Hepatocyte (in vitro differentiated cells): ENCODE measurements at regions not wholly inside any gene's neighbourhood (a gene's known extent, or its start where the extent isn't known, plus 50 kb on each side); places are given as distances from the start of the nearest gene placed in this dataset.

Source experiments
- DNase-seq: peaks from one replicate; pipeline ENCODE4 v3.0.0-alpha.2; 2016; ENCODE audit warnings: low spot score
- H2AFZ ChIP-seq: fragments of 200-600 bp; sonication (generic); 2 replicates; pipeline ENCODE4 v1.6.0; 2016; ENCODE audit warnings: antibody characterized with exemption, mild to moderate bottlenecking
- H3K27ac ChIP-seq: fragments of 200-600 bp; sonication (generic); 2 replicates; pipeline ENCODE4 v1.5.1; 2016; ENCODE audit warnings: mild to moderate bottlenecking
- H3K27me3 ChIP-seq: fragments of 200-600 bp; sonication (generic); 2 replicates; pipeline ENCODE4 v1.6.1; 2016
- H3K36me3 ChIP-seq: fragments of 200-600 bp; sonication (generic); replicated peaks from 2 replicates; pipeline ENCODE4 v1.5.1; 2016; ENCODE audit warnings: low read depth; ENCODE audit not compliant: insufficient read depth
- H3K4me1 ChIP-seq: fragments of 200-600 bp; sonication (generic); 2 replicates; pipeline ENCODE4 v1.5.1; 2016; ENCODE audit warnings: mild to moderate bottlenecking, moderate library complexity; ENCODE audit not compliant: insufficient read depth
- H3K4me2 ChIP-seq: fragments of 200-600 bp; sonication (generic); 2 replicates; pipeline ENCODE4 v1.6.0; 2016
- H3K4me3 ChIP-seq: fragments of 200-600 bp; sonication (generic); 2 replicates; pipeline ENCODE4 v1.5.1; 2016; ENCODE audit warnings: mild to moderate bottlenecking
- H3K79me2 ChIP-seq: fragments of 200-600 bp; sonication (generic); 2 replicates; pipeline ENCODE4 v1.6.0; 2017; ENCODE audit warnings: mild to moderate bottlenecking
- H3K9me2 ChIP-seq: fragments of 200-600 bp; sonication (generic); replicated peaks from 2 replicates; pipeline ENCODE4 v1.6.0; 2017; ENCODE audit warnings: mild to moderate bottlenecking; ENCODE audit not compliant: insufficient read depth
- H3K9me3 ChIP-seq: fragments of 200-600 bp; sonication (generic); 2 replicates; pipeline ENCODE4 v1.5.1; 2016; ENCODE audit warnings: low read depth, mild to moderate bottlenecking
- H4K20me1 ChIP-seq: fragments of 200-600 bp; sonication (generic); 2 replicates; pipeline ENCODE4 v1.6.0; 2016; ENCODE audit warnings: mild to moderate bottlenecking; ENCODE audit not compliant: insufficient read depth, poor library complexity, severe bottlenecking
- EZH2 ChIP-seq: fragments of 200-600 bp; sonication (generic); IDR thresholded peaks from 2 replicates; pipeline ENCODE4 v1.6.1; 2016; ENCODE audit warnings: antibody characterized with exemption, mild to moderate bottlenecking, borderline replicate concordance
- EZH2phosphoT487 ChIP-seq: fragments of 200-600 bp; sonication (generic); IDR thresholded peaks from one replicate; pipeline ENCODE4 v1.6.1; 2018; ENCODE audit warnings: antibody characterized with exemption, mild to moderate bottlenecking, low read depth, moderate library complexity; ENCODE audit not compliant: unreplicated experiment, severe bottlenecking
- WGBS: methylation state at CpG from one replicate; pipeline ENCODE4 v1.1.6; 2016; ENCODE audit warnings: low lambda C conversion rate; ENCODE audit errors: missing lambda C conversion rate; 5-methylcytosine and 5-hydroxymethylcytosine counted together
- TF ChIP-seq, protein P1 (sequence below): fragments of 200-600 bp; sonication (generic); IDR thresholded peaks from 2 replicates; pipeline ENCODE4 v1.5.1; 2016; ENCODE audit warnings: antibody characterized with exemption, mild to moderate bottlenecking; ENCODE audit not compliant: poor library complexity

DNA sequence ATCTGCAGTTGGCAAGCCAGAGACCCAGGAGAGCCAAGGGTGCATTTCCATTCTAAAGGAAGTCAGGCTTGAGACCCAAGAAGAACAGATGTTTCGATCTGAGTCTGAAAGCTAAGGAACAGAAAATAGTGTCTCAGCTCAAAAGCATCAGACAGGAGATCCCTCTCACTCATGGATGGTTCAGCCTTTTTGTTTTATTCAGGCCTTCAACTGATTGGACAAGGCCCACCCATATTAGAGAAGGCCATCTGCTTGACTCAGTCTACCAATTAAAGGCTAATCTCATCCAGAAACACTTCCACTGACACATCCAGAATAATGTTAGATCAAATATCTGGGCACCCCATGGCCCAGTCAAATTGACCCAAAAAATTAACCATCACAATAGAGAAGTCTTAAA, 255.0 kb downstream of the TXNL1 start:
- no peaks in the 10 kb centered on the region for H3K27me3 ChIP-seq
- H3K4me3 ChIP-seq, result no peak overlapping the region
- no peaks in the 10 kb centered on the region for H4K20me1 ChIP-seq
- H3K79me2 ChIP-seq, result no peaks in the 10 kb centered on the region
- WGBS, result 100% methylated on average over 1 of the region's 1 CpG
- TF ChIP-seq EZH2phosphoT487 (no peak), EZH2 (no peak)
- TF ChIP-seq, protein P1, sequence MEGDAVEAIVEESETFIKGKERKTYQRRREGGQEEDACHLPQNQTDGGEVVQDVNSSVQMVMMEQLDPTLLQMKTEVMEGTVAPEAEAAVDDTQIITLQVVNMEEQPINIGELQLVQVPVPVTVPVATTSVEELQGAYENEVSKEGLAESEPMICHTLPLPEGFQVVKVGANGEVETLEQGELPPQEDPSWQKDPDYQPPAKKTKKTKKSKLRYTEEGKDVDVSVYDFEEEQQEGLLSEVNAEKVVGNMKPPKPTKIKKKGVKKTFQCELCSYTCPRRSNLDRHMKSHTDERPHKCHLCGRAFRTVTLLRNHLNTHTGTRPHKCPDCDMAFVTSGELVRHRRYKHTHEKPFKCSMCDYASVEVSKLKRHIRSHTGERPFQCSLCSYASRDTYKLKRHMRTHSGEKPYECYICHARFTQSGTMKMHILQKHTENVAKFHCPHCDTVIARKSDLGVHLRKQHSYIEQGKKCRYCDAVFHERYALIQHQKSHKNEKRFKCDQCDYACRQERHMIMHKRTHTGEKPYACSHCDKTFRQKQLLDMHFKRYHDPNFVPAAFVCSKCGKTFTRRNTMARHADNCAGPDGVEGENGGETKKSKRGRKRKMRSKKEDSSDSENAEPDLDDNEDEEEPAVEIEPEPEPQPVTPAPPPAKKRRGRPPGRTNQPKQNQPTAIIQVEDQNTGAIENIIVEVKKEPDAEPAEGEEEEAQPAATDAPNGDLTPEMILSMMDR, result no peak
- H3K9me3 ChIP-seq, result no peaks in the 10 kb centered on the region
- H3K9me2 ChIP-seq, result no peaks in the 10 kb centered on the region
- DNase-seq, result no peak
- no peak overlapping the region for H2AFZ ChIP-seq
- H3K36me3 ChIP-seq, result no peaks in the 10 kb centered on the region
- no peaks in the 10 kb centered on the region for H3K4me1 ChIP-seq
- no peak overlapping the region for H3K27ac ChIP-seq
- no peak overlapping the region for H3K4me2 ChIP-seq

DNA sequence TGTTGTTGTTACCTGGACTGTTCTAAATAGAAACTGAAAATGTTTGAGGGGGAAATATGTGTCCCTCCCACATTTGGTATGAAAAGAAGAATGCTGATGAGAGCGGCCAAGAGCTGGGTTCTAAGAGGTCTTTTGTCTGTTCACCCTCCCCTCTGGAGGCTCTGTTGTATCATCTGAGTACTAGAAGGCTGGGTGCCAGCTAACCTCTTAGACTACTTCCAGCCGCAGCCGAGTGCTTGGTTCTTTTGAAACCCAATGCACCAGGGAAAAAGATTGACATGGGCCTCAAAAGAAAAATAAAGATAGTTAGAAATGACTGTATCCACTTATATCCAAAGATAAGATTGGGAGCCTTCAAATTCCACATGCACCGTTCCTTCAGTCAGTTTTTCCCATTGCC, 255.9 kb downstream of the TXNL1 start:
- 65% methylated on average over 4 of the region's 4 CpGs for WGBS
- Histone ChIP-seq H4K20me1 (no peaks in the 10 kb centered on the region), H2AFZ (no peak overlapping the region), H3K4me1 (no peaks in the 10 kb centered on the region), H3K36me3 (no peaks in the 10 kb centered on the region), H3K9me2 (no peaks in the 10 kb centered on the region), H3K27ac (no peak overlapping the region), H3K79me2 (no peaks in the 10 kb centered on the region), H3K4me2 (no peak overlapping the region), H3K9me3 (no peaks in the 10 kb centered on the region), H3K4me3 (no peak overlapping the region), H3K27me3 (no peaks in the 10 kb centered on the region)
- no peak for DNase-seq
- TF ChIP-seq, protein P1, result no peak
- TF ChIP-seq EZH2phosphoT487 (no peak), EZH2 (no peak)

DNA sequence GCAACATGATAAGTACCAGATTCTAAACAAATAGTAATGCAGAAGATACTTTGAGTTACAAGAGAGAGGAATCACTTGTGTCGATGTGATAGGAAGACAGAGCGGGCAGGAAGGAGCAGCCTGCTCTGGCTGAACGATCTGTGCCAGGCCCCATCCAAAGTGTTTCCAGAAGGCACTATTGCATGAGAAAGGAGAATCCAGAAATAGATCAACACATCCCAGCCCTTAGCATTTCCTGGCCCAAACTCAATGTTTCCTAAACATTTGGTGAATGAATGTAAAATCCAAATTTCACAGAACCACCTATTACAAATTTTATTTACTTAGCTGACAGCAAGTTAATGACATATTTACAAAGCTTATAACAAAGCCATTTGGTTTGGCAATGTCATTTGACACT, 257.2 kb downstream of the TXNL1 start:
- Histone ChIP-seq H3K9me3 (no peaks in the 10 kb centered on the region), H3K4me1 (no peaks in the 10 kb centered on the region), H3K4me2 (no peak overlapping the region), H3K36me3 (no peaks in the 10 kb centered on the region), H3K9me2 (no peaks in the 10 kb centered on the region), H3K27me3 (no peaks in the 10 kb centered on the region), H2AFZ (no peak overlapping the region), H3K27ac (no peak overlapping the region), H3K79me2 (no peaks in the 10 kb centered on the region), H4K20me1 (no peaks in the 10 kb centered on the region), H3K4me3 (no peak overlapping the region)
- TF ChIP-seq EZH2phosphoT487 (no peak), EZH2 (no peak)
- TF ChIP-seq, protein P1, result no peak
- no peak for DNase-seq
- 94% methylated on average over 3 of the region's 3 CpGs for WGBS

DNA sequence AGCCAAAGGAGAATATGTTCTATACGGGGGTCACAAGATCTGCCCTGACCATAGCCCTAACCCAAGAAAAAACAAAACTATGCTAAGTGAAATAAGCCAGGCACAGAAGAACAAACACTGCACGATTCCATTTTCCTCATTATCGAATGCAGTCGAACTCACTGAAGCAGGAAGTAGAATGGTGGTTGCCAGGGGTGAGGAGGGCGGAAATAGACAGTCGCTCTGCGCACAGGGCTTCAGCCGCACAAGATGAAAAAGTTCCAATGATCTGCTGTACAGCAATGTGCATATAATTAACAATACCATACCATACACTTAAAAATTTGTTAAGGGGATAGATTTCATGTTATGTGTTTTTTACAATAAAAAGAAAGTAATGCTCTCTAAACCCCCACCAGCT, 257.7 kb downstream of the TXNL1 start:
- H3K27me3 ChIP-seq, result no peaks in the 10 kb centered on the region
- no peak overlapping the region for H2AFZ ChIP-seq
- no peaks in the 10 kb centered on the region for H3K9me3 ChIP-seq
- H3K4me2 ChIP-seq, result no peak overlapping the region
- H3K36me3 ChIP-seq, result no peaks in the 10 kb centered on the region
- H4K20me1 ChIP-seq, result no peaks in the 10 kb centered on the region
- no peak overlapping the region for H3K27ac ChIP-seq
- WGBS, result 95% methylated on average over 8 of the region's 8 CpGs
- H3K4me1 ChIP-seq, result no peaks in the 10 kb centered on the region
- TF ChIP-seq EZH2phosphoT487 (no peak), EZH2 (no peak)
- TF ChIP-seq, protein P1, result no peak
- no peaks in the 10 kb centered on the region for H3K79me2 ChIP-seq
- H3K9me2 ChIP-seq, result no peaks in the 10 kb centered on the region
- no peak for DNase-seq
- H3K4me3 ChIP-seq, result no peak overlapping the region
